ENCODE measurements at regions not wholly inside any gene's neighbourhood (a gene's known extent, or its start where the extent isn't known, plus 50 kb on each side); places are given as distances from the start of the nearest gene placed in this dataset.

DNA sequence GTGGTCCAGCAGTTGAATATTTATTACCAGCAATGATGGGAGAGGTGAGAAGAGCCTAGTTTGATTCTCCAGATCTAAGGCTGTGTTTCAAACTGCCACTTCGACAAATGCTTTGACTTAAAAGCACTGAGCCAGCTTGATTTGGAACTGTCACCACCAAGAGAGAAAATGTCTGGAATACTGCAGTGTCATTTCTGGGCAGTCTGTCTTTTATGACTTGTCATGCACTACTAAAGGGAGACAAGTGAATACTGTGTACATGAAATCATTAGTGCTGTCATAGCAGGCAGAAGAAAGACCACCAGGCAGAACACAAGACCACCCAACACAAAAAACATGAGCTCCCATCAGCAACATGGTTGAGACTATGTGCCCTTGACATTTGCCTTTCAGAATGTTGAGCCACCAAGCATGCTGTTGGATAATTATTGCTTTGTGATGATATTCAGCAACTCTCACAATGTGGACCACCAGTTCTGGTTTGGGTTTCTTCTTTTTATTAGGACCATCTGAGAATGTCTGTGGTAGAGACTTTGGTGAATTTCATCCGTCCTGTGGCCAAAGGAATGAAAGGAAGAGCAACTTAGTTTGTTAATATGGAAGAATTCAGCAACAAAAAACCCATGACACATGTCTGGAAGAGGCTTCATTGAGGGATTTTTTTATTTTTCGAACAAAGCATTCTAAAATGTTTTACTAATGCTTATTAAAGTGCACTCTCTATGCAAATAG, 125.8 kb downstream of the NTMT2 start:
- DNase-seq, result no peak

DNA sequence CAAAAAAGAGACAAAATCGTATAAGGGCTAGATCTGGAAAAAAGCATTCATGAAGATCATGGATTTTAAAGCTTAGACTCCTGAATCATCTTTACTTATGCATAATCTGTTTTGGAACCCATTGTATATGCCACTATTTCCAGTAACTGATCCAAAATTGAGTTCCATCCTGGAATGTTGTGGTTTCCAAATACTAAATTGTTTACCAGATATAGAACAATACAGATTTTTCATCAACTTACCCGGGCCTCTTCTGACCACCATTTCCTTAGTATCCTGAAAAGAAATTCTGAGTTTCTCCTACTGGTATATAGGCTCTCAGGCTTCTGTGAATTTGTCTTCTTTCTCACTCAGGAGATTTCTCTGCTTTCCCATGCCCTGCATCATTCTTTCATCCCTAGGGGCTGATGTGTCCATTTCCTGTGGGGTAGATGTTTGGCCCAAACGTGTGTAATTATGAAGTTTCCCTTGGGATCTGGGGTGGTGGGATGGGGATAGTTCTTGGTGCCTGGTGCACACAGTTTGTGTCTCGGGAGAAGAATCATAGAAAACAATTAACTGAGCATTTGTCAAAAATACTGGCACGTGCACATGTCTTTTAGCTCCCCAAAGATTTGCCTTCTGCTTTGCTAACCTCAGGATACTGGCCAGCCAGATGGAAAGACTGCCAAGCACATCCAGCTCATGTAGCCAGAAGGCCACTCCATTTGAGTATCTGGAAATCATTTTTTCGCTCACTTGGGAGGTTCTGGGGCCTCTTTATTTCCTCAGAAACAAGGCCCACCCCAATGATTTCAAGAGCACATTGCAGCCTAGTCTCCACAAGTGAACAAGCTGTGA, 127.8 kb downstream of the NTMT2 start:
- no peak for DNase-seq

DNA sequence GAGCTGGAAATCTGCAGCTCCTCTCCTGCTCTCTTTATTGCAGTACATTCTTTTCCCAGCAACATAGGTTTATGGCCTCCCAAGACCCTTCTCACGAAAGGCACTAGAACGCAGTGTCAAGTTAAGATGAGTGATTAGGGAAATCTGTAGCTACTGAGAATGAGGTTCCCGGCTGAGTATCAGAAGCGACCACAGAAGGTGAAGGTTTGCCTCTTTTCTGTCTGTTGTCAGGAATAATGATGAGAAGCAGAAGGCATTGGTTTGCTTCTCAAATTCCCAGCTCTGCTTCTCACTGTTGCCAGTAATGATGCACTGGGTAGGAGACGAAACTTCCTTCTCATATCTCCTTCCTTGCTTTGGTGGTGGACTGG, 128.4 kb downstream of the NTMT2 start:
- DNase-seq, result no peak

DNA sequence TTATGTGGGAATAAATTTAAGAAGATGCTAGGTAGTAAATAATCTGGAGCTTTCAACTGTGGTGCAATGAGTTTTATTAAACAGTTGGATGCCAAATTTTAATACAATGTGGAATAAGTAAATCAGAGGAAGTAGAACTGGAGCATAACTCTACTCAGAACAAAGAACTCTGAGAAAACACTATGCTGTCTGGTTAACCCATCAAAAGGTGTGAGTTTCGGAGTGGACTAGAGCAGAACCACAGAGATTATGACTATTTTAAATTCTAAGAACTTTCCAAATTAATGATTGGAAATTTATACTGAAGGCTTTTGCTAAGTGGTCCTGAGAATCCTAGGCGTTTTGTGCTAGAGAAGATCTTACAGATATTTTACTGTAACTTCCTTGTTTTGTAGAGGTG, 132.2 kb downstream of the NTMT2 start:
- DNase-seq, result no peak

DNA sequence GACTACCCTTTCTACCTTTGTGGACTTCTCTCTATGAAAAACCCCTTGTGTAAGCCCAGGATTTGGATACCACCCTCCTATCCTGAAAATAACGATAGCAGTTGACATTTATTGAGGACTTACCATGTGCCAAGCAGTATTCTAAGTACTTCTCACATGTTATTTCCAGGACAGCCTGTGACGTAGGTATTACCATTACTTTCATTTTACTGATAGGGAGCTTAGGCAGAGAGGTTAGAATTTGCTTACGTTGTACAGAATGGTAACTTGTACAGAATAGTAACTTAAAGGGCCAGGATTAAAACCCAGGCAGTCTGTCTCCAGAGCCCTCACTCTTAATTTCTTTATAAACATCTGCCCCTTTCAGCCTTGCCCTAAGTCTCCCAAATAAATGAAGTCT, 138.3 kb downstream of the NTMT2 start:
- no peak for DNase-seq

DNA sequence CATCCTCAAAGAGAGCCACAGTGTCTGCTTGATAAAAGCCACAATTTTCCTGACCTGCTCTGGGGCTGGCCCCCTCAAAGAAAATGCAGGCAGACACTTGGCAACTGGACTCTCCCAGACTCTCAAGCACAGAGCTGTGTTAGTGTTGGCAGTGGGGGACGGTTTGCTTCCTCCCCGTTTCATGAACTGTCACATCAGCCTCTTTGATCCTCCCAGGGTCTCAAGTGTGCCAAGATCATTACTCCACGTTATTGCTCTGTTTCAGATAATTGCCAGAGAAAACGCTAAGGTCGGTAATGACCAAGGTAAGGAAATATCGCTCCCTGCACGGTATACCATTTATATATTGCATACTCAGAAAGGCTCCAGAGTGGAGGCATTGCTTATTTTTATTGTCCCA, 138.8 kb downstream of the NTMT2 start:
- DNase-seq, result no peak

DNA sequence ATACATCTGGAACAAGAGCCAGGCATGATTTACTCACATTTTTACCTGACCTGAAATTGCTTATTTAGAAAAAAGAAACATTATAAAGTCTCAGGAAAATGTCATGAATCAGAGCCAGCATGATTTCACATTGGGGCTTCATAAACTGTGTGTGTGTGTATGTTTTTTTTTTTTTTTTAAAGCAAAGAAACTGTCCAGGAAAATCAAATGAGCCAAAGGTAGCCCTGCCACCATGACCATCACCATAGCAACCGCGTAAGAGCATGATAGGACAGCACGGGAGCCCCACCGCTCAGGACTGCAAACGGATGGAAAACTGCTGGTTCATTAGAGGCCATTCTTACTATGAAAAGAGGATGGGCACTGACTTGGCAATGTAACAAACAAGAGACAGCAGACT, 139.2 kb downstream of the NTMT2 start:
- no peak for DNase-seq

DNA sequence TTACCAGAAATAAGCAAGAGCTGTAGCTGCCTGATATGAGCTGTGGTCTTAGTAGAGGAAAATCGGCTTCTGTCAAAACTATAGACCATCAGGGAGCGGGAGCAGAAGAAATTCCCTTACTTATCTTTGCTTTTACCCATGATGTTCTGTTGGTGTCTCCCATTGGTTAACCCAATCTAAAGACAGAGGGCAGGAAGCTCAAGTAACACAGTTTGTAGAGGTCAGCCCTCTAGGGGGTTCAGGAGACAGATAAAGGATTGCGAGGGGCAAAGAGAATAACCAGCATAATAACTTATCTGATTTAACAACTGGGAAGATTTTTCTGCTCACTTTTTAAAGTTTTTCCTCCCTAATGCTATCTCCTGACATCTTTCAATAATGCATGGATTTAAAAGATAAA, 142.4 kb downstream of the NTMT2 start:
- no peak for DNase-seq

DNA sequence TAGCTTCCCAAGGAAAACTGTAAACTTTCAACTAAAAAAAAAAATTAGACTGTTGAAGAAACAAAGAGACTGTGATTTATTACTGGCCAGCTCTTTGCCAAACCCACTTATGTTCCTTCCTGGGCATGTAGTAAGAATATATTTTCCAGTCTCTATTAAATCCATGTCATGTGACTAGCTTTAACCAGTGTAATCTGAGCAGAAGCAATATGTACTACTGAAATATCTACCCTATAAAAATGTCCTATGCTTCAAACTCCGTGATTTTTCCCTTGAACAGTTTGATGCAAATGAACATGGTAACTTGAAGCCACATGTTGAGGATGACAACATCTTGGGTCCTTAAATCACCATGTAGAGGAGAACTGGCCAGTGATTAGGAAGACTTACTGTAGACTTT, 144.5 kb downstream of the NTMT2 start:
- DNase-seq, result no peak

DNA sequence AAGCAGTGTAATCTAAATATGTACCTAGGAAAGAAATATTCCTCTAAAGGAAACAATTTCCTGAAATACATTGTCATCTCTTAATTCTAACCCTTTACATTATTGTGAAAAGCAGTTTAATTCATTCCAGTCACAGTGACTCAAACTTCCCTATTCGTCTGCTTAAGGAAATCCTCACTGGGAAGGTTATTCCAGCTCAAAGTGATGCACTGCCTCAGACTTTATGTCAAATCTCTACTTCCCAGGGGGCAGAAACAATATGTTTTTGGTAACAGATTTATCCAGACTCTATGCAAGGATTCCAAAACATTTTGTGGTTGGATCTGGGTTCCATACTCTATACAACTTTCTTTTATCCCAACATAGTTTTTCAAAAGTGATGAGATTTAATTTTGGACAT, 145.2 kb downstream of the NTMT2 start:
- no peak for DNase-seq

DNA sequence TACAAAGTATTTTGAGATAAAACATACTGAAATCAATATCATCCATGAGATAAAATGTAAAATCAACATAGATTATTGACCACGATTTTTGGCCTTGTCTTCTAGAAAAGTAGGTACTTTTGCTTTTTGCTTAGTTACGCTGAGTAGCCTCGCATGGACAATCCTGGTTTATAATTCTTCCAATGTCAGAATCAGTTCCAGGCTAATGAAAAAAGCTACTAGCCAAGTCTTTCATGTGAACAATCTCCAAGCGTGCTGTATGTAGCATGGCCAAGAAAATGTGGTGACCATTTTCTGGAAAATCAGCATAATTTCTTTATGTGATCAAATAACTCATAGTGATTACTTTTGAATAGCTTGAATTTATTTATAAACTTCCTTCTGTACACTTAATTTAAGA, 145.8 kb downstream of the NTMT2 start:
- no peak for DNase-seq

DNA sequence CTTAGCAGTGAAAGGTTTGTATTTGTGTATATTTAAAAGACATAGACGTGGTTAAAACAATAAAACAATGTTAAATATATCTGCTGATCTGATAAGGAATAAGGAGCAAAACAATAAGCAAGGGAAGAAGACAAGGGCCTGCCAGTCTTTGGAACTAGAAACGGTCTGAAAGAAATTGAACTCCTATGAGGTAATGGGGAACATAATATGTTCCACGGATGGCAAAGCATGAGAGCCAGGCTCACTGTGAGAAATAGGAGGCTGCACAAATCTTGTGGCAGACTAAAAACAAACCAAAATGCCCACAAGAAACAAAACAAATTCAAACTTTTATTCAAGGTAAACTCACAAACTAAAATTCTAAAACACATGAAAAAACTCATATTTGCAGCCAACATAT, 150.5 kb downstream of the NTMT2 start:
- no peak for DNase-seq

DNA sequence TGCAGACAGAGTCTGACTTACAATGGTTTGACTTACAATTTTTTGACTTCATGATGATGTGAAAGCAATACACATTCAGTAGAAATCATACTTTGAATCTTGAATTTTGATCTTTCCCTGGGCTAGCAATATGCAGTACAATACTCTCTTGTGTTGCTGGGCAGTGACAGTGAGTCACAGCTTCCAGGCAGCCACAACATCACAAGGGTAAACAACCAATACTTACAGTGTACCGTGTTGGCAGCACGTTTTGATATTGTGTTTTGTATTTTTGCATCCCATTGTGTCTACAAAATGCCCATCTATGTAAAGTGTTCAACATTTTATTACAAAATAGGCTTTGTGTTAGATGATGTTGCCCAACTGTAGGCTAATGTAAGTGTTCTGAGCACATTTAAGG, 150.9 kb downstream of the NTMT2 start:
- no peak for DNase-seq

DNA sequence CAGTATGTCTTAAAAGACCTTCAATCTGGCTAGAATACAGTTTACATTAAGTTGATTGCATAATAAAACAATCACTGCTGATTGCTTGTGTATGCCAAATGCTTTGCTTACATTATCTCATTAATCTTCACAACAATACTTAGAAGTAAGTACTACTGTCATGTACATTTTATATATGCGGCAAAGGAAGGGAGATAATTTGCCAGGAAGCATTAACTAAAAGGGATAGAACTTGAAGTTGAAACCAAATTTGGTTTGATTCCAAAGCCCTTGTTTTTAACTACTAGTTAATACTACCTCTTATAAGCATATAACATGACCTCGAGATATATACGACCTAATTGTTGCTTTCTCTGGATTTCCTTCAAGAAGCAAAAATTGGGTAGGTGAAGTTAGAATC, 155.8 kb downstream of the NTMT2 start:
- no peak for DNase-seq

DNA sequence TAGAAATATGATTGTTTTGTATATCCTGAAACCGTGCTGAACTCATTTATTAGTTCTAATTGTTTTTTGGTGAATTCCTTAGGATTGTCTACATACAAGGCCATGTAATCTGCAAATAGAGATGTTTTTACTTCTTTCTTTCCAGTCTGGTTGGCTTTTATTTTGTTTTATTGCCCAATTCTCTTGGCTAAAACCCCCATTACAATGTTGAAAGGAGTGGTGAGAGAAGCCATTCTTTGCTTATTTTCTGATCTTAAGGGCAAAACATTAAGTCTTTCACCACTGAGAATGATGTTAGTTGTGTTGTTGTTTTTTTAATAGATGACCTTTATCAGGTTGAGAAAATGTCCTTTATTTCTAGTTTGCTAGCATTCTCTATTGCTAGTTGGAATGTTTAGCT, 157.3 kb downstream of the NTMT2 start:
- no peak for DNase-seq

DNA sequence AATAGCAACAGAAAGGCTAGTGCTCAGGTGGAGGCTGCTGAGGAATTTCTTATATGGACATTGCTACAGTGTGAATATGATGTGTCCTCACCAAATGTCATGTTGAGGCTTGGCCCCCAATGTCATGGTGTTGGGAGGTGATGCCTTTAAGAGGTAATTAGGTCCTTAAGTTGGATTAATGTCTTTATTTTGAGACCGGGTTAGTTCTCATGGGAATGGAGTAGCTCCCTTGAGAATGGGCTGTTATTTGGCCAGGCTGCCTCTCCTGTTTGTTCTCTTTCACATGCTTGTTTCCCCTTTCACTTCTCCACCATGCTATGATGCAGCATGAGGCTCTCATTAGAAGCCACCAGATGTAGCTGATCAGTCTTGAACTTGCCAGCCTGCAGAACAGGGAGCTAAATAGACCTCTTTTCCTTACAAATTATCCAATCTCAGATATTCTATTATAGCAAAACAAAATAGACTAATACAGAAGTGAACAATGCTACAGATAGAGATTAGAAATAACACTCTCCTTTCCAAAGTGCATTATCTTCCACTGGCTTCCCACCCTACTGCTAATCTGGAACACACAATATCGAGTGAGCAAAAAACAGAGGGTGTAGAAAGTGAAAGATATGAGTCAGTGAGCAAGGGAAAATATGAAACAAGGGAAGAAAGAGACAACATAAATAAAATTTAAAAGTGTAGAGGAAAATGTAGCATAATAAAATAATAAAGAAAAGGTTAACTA, 160.2 kb downstream of the NTMT2 start:
- no peak for DNase-seq

DNA sequence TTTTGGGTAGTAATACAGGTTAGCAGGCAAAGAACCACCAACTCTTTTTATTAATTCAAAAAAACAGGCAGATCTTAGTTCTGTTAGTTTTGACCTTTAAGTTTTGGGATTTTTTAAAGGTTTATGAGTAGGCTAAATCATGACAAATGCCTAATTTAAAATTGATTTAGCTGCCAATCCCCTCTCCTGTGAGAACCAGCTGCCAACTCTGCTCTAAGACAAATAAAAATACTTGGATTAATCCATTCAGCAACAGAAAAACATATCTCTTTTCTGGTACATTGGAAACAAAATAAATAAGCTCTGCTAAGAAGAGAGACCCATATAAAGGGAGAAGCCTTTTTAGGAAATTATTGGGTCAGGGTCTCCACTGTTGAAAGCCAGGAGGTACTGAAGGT, 160.8 kb downstream of the NTMT2 start:
- DNase-seq, result no peak

DNA sequence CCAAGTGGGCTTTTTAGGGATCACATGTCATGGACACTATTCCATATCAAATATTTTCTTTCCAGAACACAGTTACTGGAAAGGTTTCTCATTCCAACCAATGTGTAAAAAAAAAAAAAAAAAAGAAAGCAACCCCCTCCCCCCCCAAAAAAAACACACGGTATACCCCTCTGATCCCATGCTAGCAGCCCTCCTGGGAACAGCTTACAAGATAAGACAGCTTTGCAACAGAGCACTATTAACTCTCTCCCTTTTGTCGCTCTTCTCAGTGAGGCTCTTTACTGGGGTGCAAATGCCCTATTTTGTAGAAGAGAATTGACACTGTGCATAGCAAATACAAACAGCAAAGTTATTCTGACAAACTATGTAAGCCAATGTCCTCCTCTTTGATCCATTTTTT, 161.2 kb downstream of the NTMT2 start:
- no peak for DNase-seq

DNA sequence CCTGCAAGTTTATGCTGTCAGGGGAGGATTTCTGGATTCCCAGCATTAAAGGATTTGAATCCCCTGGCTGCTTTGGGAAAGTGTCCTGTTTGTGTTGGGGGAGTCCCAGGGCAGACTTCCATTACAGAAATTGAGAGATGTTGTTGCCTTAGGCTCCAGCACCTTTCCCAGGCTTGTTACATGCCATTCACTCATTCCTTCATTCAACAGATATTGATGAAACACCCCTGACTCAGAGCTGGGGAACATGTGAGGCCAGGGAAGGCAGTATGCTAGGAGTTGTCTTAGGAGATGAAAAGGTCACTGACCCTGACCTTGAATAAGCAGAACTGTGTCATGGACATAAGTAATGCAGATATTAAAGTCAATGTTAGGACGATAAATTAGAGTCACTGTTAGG, 161.7 kb downstream of the NTMT2 start:
- no peak for DNase-seq

DNA sequence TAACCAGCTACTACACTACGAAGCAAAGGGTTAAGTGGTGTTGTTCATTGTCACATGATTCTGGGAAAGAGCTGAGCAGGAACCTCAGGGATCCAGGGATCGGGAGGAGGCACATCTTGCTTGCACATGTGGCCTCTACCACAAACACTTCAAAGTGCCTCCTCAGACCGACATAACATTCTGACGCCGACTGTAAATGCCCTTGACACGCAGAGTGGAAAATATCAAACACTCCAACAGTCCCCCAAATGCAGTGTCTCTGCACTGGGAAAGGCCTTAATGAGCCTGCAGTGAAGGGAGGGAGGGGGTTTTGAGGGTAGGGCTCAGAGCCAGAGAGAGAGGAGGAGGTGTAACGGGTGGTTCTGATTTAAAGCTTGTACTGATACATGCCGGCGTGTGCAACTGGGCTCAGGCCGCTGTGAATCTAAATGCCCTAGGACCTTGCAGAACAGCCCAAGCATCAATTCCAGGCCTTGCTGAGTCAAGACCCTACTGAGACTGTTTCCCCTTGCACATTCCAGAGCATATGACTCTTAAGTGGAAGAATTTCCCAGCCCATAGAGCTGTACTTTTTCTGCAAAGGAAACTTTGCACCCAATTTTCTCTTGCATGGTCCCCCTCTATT, 163.7 kb downstream of the NTMT2 start:
- no peak for DNase-seq

DNA sequence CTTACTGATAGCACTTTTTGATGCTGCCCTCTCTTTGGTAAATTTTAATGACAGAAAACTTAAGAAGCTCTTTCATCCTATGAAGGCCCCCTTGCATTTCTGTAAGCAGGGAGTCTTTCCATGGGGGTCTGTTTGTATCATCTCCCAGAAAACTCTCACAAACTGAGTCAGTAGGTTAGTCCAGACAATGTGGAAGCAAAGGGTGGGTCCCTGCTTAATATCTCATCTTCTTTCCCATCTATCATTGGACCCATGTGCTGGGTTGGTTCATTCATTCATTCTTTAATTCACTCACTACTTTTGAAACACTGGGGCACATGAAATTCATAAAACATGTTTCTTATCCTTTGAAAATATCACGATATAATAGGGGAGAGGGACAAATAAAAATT, 164.3 kb downstream of the NTMT2 start:
- no peak for DNase-seq

DNA sequence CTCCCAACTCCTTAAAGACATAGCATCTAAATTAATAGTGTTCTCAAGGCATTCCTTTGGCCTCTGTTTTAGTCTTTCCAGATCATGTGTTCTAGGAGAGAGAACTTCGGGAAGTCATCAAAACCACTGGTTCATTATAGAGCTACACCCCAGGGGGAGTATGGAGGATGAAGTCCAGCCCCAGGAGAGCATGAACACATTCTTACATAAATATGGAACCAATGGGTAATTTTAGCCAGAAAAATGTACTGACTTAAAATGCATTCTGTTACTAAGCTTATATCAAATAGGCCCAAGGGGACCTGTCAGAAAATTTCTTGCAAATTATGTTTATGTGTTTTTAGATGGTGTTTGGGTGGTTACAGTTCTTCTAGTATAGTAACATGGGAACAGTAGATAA, 165.2 kb downstream of the NTMT2 start:
- DNase-seq, result no peak

DNA sequence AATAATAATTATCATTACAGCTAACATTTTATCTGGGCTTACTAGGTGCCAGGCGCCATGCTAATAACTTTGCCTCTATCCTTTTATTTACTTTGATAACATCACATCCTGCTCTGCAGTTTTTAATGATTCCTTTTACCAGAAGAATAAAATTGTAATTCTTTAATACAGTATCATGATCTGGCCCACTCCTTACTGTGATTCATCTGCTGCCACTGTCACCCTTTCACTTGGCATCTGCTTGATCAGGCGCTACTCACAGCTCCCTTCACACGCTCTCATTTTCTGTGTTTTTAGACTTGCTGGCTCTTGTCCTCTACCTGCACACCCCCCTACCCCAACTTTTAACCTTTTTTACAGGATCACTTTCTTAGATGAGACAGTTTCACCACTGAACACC, 167.5 kb downstream of the NTMT2 start:
- DNase-seq, result no peak

DNA sequence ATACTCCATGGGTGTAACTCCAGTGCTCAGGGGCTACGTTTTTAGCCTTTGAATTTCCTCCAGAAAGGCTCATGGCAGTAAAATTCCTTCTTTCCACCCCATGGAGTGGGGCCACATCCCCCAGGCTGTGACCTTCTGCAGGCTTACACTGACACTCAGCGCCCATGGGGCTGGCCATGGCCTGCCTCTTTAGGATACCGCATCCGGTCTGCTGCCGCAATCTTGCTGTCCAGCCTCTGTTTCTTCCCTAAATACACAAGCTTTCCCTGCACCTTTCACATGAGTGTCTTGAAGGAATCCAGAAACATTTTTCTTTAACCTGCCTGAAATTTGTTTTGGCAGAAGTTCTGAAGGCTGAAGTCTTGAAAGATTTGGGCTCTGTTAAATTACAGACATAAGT, 170.5 kb downstream of the NTMT2 start:
- no peak for DNase-seq
